HepG2 (cell line): ENCODE measurements at regions not wholly inside any gene's neighbourhood (a gene's known extent, or its start where the extent isn't known, plus 50 kb on each side); places are given as distances from the start of the nearest gene placed in this dataset.

Experiments used
- ATAC-seq: fragments of 200-7000 bp; cut with Tn5 transposase; 3 replicates; pipeline ENCODE4 v1.9.1; 2020; ENCODE audit warnings: mild to moderate bottlenecking, moderate library complexity
- BruUV-seq: library from RNA; stranded (reverse); fragments of 400-500 nt; replicated peaks from 2 replicates; lab custom pipeline; 2021; lab: Mats Ljungman, UMichigan
- CTCF ChIA-PET: fragments of 300-600 bp; formaldehyde crosslinking; extraction: SDS; loops from one replicate; lab custom pipeline; 2021; ENCODE audit warnings: low total read pairs, inconsistent platforms, low intra/inter-chr PET ratio; lab: Yijun Ruan, JAX
- POLR2A ChIA-PET: fragments of 350-600 bp; sonication (Branson Sonifier 250); formaldehyde crosslinking; loops from one replicate; lab custom pipeline; 2020; ENCODE audit warnings: antibody characterized with exemption, inconsistent platforms; lab: Yijun Ruan, JAX
- DNase-seq: peaks from one replicate; pipeline ENCODE4 v3.0.0-alpha.2; 2015; ENCODE audit warnings: low spot score
- FAIRE-seq: peaks from 3 replicates; lab custom pipeline; 2011; peaks lifted over from hg19 to GRCh38; lab: Jason Lieb, UNC
- H2AFZ ChIP-seq: one replicate; pipeline ENCODE4 v1.6.1; 2011; ENCODE audit warnings: low read length, inconsistent platforms
- H3K27ac ChIP-seq: fragments of 300-600 bp; 3 replicates; pipeline ENCODE4 v1.8.0; 2011; ENCODE audit warnings: mixed run types, mild to moderate bottlenecking, mixed read lengths, low read length, inconsistent platforms; ENCODE audit not compliant: insufficient read depth; ENCODE audit errors: extremely low read length
- H3K27me3 ChIP-seq, 2 experiments: fragments of 200-600 bp in 1 of 2; 2 replicates in 1 of 2; 3 replicates in 1 of 2; pipeline versions ENCODE4 v1.6.0 to v1.8.0; 2011; ENCODE audit warnings: low read length in 2 of 2, mild to moderate bottlenecking in 2 of 2, moderate library complexity in 2 of 2, inconsistent platforms in 1 of 2; ENCODE audit not compliant: insufficient read depth in 2 of 2, control insufficient read depth in 1 of 2
- H3K36me3 ChIP-seq, 2 experiments: fragments of 200-600 bp in 1 of 2; replicated peaks in 1 of 2; 2 replicates in 1 of 2; 3 replicates in 1 of 2; pipeline versions ENCODE4 v1.5.1 to v1.8.0; 2011; ENCODE audit warnings: low read length in 2 of 2, inconsistent platforms in 1 of 2; ENCODE audit not compliant: insufficient read depth in 2 of 2, control insufficient read depth in 1 of 2
- H3K4me1 ChIP-seq: 2 replicates; pipeline ENCODE4 v1.5.1; 2012; ENCODE audit warnings: low read length, inconsistent platforms; ENCODE audit not compliant: insufficient read depth
- H3K4me2 ChIP-seq: 2 replicates; pipeline ENCODE4 v1.6.0; 2011; ENCODE audit warnings: low read depth, low read length, inconsistent platforms
- H3K4me3 ChIP-seq, 3 experiments: fragments of 200-600 bp in 1 of 3; sonication (generic), shearing (Covaris generic) in 1 of 3; replicated peaks in 1 of 3; 2 replicates each; pipeline ENCODE4 v1.5.1; 2011 to 2016; ENCODE audit warnings: low read length in 3 of 3, inconsistent platforms in 2 of 3, low read depth in 2 of 3, mild to moderate bottlenecking in 2 of 3, control low read depth in 1 of 3, mixed read lengths in 1 of 3; ENCODE audit not compliant: insufficient read depth in 1 of 3
- H3K79me2 ChIP-seq: one replicate; pipeline ENCODE4 v1.6.1; 2011; ENCODE audit warnings: low read length, inconsistent platforms; ENCODE audit not compliant: insufficient read depth
- H3K9ac ChIP-seq: 2 replicates; pipeline ENCODE4 v1.6.0; 2011; ENCODE audit warnings: mild to moderate bottlenecking, low read depth, low read length, inconsistent platforms; ENCODE audit not compliant: insufficient read depth
- H3K9me3 ChIP-seq: 2 replicates; pipeline ENCODE4 v1.5.1; 2012; ENCODE audit warnings: mild to moderate bottlenecking, low read length
- H4K20me1 ChIP-seq: 2 replicates; pipeline ENCODE4 v1.6.0; 2011; ENCODE audit warnings: inconsistent platforms, mild to moderate bottlenecking, low read length, moderate library complexity; ENCODE audit not compliant: insufficient read depth
- ADNP ChIP-seq: sonication (generic); formaldehyde crosslinking; IDR thresholded peaks from 2 replicates; pipeline ENCODE4 v1.4.0; 2020; ENCODE audit warnings: missing genetic modification reagents
- ATF3 ChIP-seq: sonication (generic); formaldehyde crosslinking; IDR thresholded peaks from 2 replicates; pipeline ENCODE4 v1.4.0; 2020; ENCODE audit warnings: missing genetic modification reagents
- DNMT1 ChIP-seq: sonication (generic); formaldehyde crosslinking; IDR thresholded peaks from 2 replicates; pipeline ENCODE4 v1.5.1; 2020; ENCODE audit warnings: mild to moderate bottlenecking, missing genetic modification reagents
- HNRNPH1 ChIP-seq: fragments of 200-400 bp; formaldehyde crosslinking; optimal IDR thresholded peaks from 2 replicates; pipeline ENCODE3; 2017; ENCODE audit warnings: mild to moderate bottlenecking, low read depth, low read length
- MAFK ChIP-seq, 2 experiments: IDR thresholded peaks in 1 of 2; conservative IDR thresholded peaks in 1 of 2; 2 replicates each; pipeline ENCODE4 v1.6.1; 2011; ENCODE audit warnings: improper control_type of control experiment in 2 of 2, low read length in 2 of 2
- MATR3 ChIP-seq: sonication (generic); formaldehyde crosslinking; IDR thresholded peaks from 2 replicates; pipeline ENCODE4 v1.4.0; 2020; ENCODE audit warnings: missing genetic modification reagents
- NFIB ChIP-seq: sonication (generic); formaldehyde crosslinking; IDR thresholded peaks from 2 replicates; pipeline ENCODE4 v1.9.0; 2021; ENCODE audit warnings: missing genetic modification reagents, mild to moderate bottlenecking, borderline replicate concordance
- NFRKB ChIP-seq: fragments of 450-650 bp; IDR thresholded peaks from 2 replicates; pipeline ENCODE4 v1.6.1; 2017
- SKIL ChIP-seq: sonication (generic); formaldehyde crosslinking; IDR thresholded peaks from 2 replicates; pipeline ENCODE4 v1.8.0; 2022; ENCODE audit warnings: missing genetic modification reagents, mild to moderate bottlenecking, moderate library complexity, borderline replicate concordance
- SP4 ChIP-seq: sonication (generic); formaldehyde crosslinking; IDR thresholded peaks from 2 replicates; pipeline ENCODE4 v1.8.1; 2023; ENCODE audit warnings: mild to moderate bottlenecking, missing genetic modification reagents
- SSRP1 ChIP-seq: IDR thresholded peaks from 2 replicates; pipeline ENCODE4 v1.6.1; 2016; ENCODE audit warnings: control low read depth
- TAF1 ChIP-seq: sonication (generic); formaldehyde crosslinking; IDR thresholded peaks from 2 replicates; pipeline ENCODE4 v1.4.0; 2020; ENCODE audit warnings: missing genetic modification reagents
- THAP8 ChIP-seq: sonication (generic); formaldehyde crosslinking; IDR thresholded peaks from 2 replicates; pipeline ENCODE4 v1.5.1; 2020; ENCODE audit warnings: missing genetic modification reagents, mild to moderate bottlenecking, borderline replicate concordance
- YEATS2 ChIP-seq: sonication (generic); formaldehyde crosslinking; IDR thresholded peaks from 2 replicates; pipeline ENCODE4 v1.4.0; 2020; ENCODE audit warnings: missing genetic modification reagents, borderline replicate concordance
- ZFYVE20 ChIP-seq: sonication (generic); formaldehyde crosslinking; IDR thresholded peaks from 2 replicates; pipeline ENCODE4 v1.8.0; 2023; ENCODE audit warnings: low read depth, mild to moderate bottlenecking, moderate library complexity, missing genetic modification reagents, borderline replicate concordance
- ZNF383 ChIP-seq: sonication (generic); formaldehyde crosslinking; IDR thresholded peaks from 2 replicates; pipeline ENCODE4 v1.4.0; 2020; ENCODE audit warnings: missing genetic modification reagents, mild to moderate bottlenecking, borderline replicate concordance
- ZNF510 ChIP-seq: sonication (generic); formaldehyde crosslinking; IDR thresholded peaks from 2 replicates; pipeline ENCODE4 v1.4.0; 2020; ENCODE audit warnings: low read depth, mild to moderate bottlenecking, missing genetic modification reagents
- ZNF747 ChIP-seq: sonication (generic); formaldehyde crosslinking; IDR thresholded peaks from 2 replicates; pipeline ENCODE4 v1.8.1; 2023; ENCODE audit warnings: missing genetic modification reagents, mild to moderate bottlenecking, borderline replicate concordance
- ZNF83 ChIP-seq: sonication (generic); formaldehyde crosslinking; IDR thresholded peaks from 2 replicates; pipeline ENCODE4 v1.4.0; 2020; ENCODE audit warnings: missing genetic modification reagents, mild to moderate bottlenecking, borderline replicate concordance
- WGBS: methylation state at CpG from one replicate; pipeline ENCODE4 v1.1.6; 2017; ENCODE audit warnings: low lambda C conversion rate; 5-methylcytosine and 5-hydroxymethylcytosine counted together
- in situ Hi-C: cut with HindIII; loops from 2 replicates; pipeline ENCODE4 v1.10.0; 2017; ENCODE audit warnings: low pct_unique_long_range_greater_than_20kb; ENCODE audit not compliant: extremely low pct_ligation_motif_present
- intact Hi-C: fragments of 100-400 bp; cut with micrococcal nuclease; formaldehyde crosslinking; loops from one replicate; pipeline ENCODE4 v1.10.0; 2022; ENCODE audit not compliant: unreplicated experiment

- CTCF ChIA-PET, result no interaction called here
- H3K4me1 ChIP-seq, result no peaks in the 10 kb centered on the region
- no peaks in the 10 kb centered on the region for H3K79me2 ChIP-seq
- no peaks in the 10 kb centered on the region for H3K27me3 ChIP-seq
- no peak overlapping the region for H2AFZ ChIP-seq
- H3K27ac ChIP-seq, result no peak overlapping the region
- no peaks in the 10 kb centered on the region for H3K9me3 ChIP-seq
- no peak overlapping the region for H3K4me2 ChIP-seq
- TF ChIP-seq ZNF510 (CRISPR knock-in tag) (no peak), ATF3 (no peak), SSRP1 (CRISPR knock-in tag) (no peak), MAFK (conservative IDR thresholded peaks at IDR 0.05 in 1 of 2, IDR thresholded peaks at IDR 0.05 in 1 of 2; ENCODE audit: low read length in 2 of 2) (no peak), SP4 (CRISPR knock-in tag) (no peak), NFIB (CRISPR knock-in tag) (no peak), ZFYVE20 (CRISPR knock-in tag) (no peak)
- in situ Hi-C loops (no loop called here), intact Hi-C loops (no loop called here)
- FAIRE-seq, result no peak
- H3K4me3 ChIP-seq, result no peak overlapping the region
- WGBS, result 4% methylated on average over 4 of the region's 4 CpGs
- H4K20me1 ChIP-seq, result no peaks in the 10 kb centered on the region
- ATAC-seq, result no peak
- BruUV-seq, result no TSS peak
- DNase-seq, result no peak
- H3K36me3 ChIP-seq, result no peaks in the 10 kb centered on the region
- H3K9ac ChIP-seq, result no peak overlapping the region
- POLR2A ChIA-PET, result no interaction called here
These were observed 1950.9 kb downstream of the C4orf33 start for GRCh38 chr4:131046821-131047220.

- Histone ChIP-seq H3K9me3 (no peaks in the 10 kb centered on the region), H2AFZ (no peak overlapping the region), H3K27ac (no peak overlapping the region), H3K27me3 (no peaks in the 10 kb centered on the region), H3K4me1 (no peaks in the 10 kb centered on the region), H3K36me3 (no peaks in the 10 kb centered on the region), H3K4me3 (no peak overlapping the region), H3K9ac (no peak overlapping the region), H3K4me2 (no peak overlapping the region), H3K79me2 (no peaks in the 10 kb centered on the region), H4K20me1 (no peaks in the 10 kb centered on the region)
- no peak for FAIRE-seq
- no peak for DNase-seq
- CTCF ChIA-PET, result no interaction called here
- intact Hi-C loops, result no loop called here
- in situ Hi-C loops, result no loop called here
- no peak for ATAC-seq
- no TSS peak for BruUV-seq
- 3% methylated on average over 2 of the region's 2 CpGs for WGBS
- POLR2A ChIA-PET, result no interaction called here
- TF ChIP-seq SKIL (CRISPR knock-in tag) (no peak), TAF1 (CRISPR knock-in tag) (no peak), DNMT1 (CRISPR knock-in tag) (no peak), ZNF747 (CRISPR knock-in tag) (no peak), ZNF83 (CRISPR knock-in tag) (no peak), MATR3 (CRISPR knock-in tag) (no peak), YEATS2 (CRISPR knock-in tag) (no peak), THAP8 (CRISPR knock-in tag) (no peak), ADNP (CRISPR knock-in tag) (no peak), NFRKB (no peak), HNRNPH1 (no peak), ZNF383 (CRISPR knock-in tag) (no peak)
These were observed 1956.7 kb downstream of the C4orf33 start for GRCh38 chr4:131052646-131053045.
